OCI-LY1 (cell line): ENCODE measurements at regions not wholly inside any gene's neighbourhood (a gene's known extent, or its start where the extent isn't known, plus 50 kb on each side); places are given as distances from the start of the nearest gene placed in this dataset.
A peak's percentile ranks its signal among the peaks of the same experiment; 100 is the strongest.

Experiments
- H2AFZ ChIP-seq: fragments of 200-600 bp; sonication (generic), shearing (Covaris generic); 2 replicates; pipeline ENCODE4 v1.6.0; 2014; ENCODE audit warnings: antibody characterized with exemption, mild to moderate bottlenecking, low read length
- H3F3A ChIP-seq: fragments of 200-600 bp; sonication (generic), shearing (Covaris generic); 2 replicates; pipeline ENCODE4 v1.6.0; 2014; ENCODE audit warnings: mild to moderate bottlenecking, antibody characterized with exemption, low read length, moderate library complexity; ENCODE audit not compliant: insufficient read depth
- H3K27ac ChIP-seq: fragments of 200-600 bp; sonication (generic); 2 replicates; pipeline ENCODE4 v1.5.1; 2014; ENCODE audit warnings: low read length, mixed run types, mild to moderate bottlenecking, low read depth; ENCODE audit not compliant: poor library complexity, severe bottlenecking
- H3K27me3 ChIP-seq: fragments of 200-600 bp; sonication (generic); 2 replicates; pipeline ENCODE4 v1.6.0; 2014; ENCODE audit warnings: antibody characterized with exemption, mild to moderate bottlenecking, low read length, moderate library complexity; ENCODE audit not compliant: insufficient read depth
- H3K36me3 ChIP-seq: fragments of 200-600 bp; sonication (generic); 2 replicates; pipeline ENCODE4 v1.6.1; 2014; ENCODE audit warnings: mild to moderate bottlenecking, antibody characterized with exemption, low read length, moderate library complexity, mixed read lengths; ENCODE audit not compliant: insufficient read depth
- H3K4me1 ChIP-seq: fragments of 200-600 bp; sonication (generic); 2 replicates; pipeline ENCODE4 v1.5.1; 2014; ENCODE audit warnings: mild to moderate bottlenecking, low read length, moderate library complexity; ENCODE audit not compliant: insufficient read depth, severe bottlenecking
- H3K4me2 ChIP-seq: fragments of 200-600 bp; sonication (generic), shearing (Covaris generic); 2 replicates; pipeline ENCODE4 v1.6.1; 2014; ENCODE audit warnings: low read length
- H3K4me3 ChIP-seq: fragments of 200-600 bp; sonication (generic); 2 replicates; pipeline ENCODE4 v1.5.1; 2014; ENCODE audit warnings: low read length, low read depth, mild to moderate bottlenecking, mixed read lengths; ENCODE audit not compliant: poor library complexity, severe bottlenecking
- H3K79me2 ChIP-seq: fragments of 200-600 bp; shearing (Covaris generic); 2 replicates; pipeline ENCODE4 v1.6.1; 2016; ENCODE audit warnings: mixed run types, low read length, mixed read lengths; ENCODE audit not compliant: insufficient read depth
- H3K9ac ChIP-seq: fragments of 200-600 bp; sonication (generic), shearing (Covaris generic); 2 replicates; pipeline ENCODE4 v1.6.1; 2014; ENCODE audit warnings: mild to moderate bottlenecking, low read length, mixed read lengths
- H3K9me2 ChIP-seq: fragments of 200-600 bp; sonication (generic), shearing (Covaris generic); 2 replicates; pipeline ENCODE4 v1.6.1; 2014; ENCODE audit warnings: low read depth, mild to moderate bottlenecking, low read length, mixed read lengths
- H3K9me3 ChIP-seq: fragments of 200-600 bp; shearing (Covaris generic); 2 replicates; pipeline ENCODE4 v1.6.1; 2014; ENCODE audit warnings: low read length, mixed read lengths
- H4K20me1 ChIP-seq: fragments of 200-600 bp; sonication (generic), shearing (Covaris generic); 2 replicates; pipeline ENCODE4 v1.6.0; 2016; ENCODE audit warnings: mild to moderate bottlenecking, low read length; ENCODE audit not compliant: insufficient read depth
- EZH2 ChIP-seq: fragments of 200-600 bp; sonication (generic), shearing (Covaris generic); IDR thresholded peaks from 2 replicates; pipeline ENCODE4 v1.8.0; 2017; ENCODE audit warnings: borderline replicate concordance, mixed run types, mild to moderate bottlenecking, antibody characterized with exemption, low read length, moderate library complexity, mixed read lengths
- TF ChIP-seq, protein P1 (sequence below): fragments of 200-600 bp; sonication (generic), shearing (Covaris generic); IDR thresholded peaks from 2 replicates; pipeline ENCODE4 v1.5.1; 2017; ENCODE audit warnings: mild to moderate bottlenecking, antibody characterized with exemption, low read length, moderate library complexity, mixed read lengths

DNA sequence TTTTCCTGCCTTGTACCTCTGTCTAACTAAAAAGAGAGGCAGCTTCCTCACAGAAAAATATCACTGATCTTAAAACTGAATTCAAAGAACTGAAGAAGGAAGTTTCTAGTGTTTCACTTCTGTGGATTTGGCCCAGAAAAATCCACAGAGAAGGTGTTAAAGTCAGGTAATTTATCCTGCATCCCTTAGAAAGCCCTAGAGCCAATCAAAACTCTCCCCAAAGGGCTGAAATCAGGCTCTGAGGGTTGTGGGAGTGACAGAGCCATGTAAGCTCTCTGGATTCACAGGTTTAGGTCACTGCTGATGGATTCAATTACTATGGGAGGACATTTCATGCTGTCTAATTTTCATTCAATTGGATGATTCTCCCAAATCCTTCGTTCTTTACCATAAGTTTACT lies 152.3 kb downstream of the OR2B2 start:
- Histone ChIP-seq H3K9me2 (no peaks in the 10 kb centered on the region), H2AFZ (no peak overlapping the region), H3K4me1 (peaks cover 20% of the 10 kb centered on the region), H3K9ac (no peak overlapping the region), H3K4me3 (no peak overlapping the region), H3K9me3 (no peaks in the 10 kb centered on the region), H3K79me2 (no peaks in the 10 kb centered on the region), H3K36me3 (no peaks in the 10 kb centered on the region), H3K27me3 (peaks cover 6% of the 10 kb centered on the region; the same call in 1 of the 2 replicates), H3K4me2 (no peak overlapping the region), H3K27ac (no peak overlapping the region), H3F3A (no peaks in the 10 kb centered on the region), H4K20me1 (no peaks in the 10 kb centered on the region)
- TF ChIP-seq EZH2 = no peak

DNA sequence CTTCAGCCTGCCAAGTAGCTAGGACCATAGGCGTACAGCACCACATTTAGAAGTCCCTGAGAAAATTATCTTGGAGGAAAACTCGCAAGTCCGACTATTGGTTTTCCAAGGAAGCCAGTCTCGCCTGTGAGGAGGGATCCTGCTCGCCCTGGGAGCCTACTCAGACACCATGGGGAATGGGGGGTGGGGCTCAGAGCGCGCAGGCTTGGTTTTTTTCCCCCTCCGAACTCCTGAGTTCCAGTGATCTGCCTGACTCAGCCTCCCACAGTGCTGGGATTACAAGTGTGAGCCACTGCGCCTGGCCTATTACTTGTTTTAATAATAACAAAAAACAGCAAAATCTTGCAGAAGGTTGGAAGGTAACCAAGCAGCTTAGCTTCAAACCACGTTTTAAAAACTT lies 153.7 kb downstream of the OR2B2 start:
- Histone ChIP-seq H2AFZ (no peak overlapping the region), H3K4me3 (no peak overlapping the region), H3K27me3 (peaks cover 6% of the 10 kb centered on the region; the same call in 1 of the 2 replicates), H3K36me3 (no peaks in the 10 kb centered on the region), H3K4me1 (peaks cover 30% of the 10 kb centered on the region), H3K27ac (no peak overlapping the region), H3K79me2 (no peaks in the 10 kb centered on the region), H3K9me3 (no peaks in the 10 kb centered on the region), H3K9me2 (no peaks in the 10 kb centered on the region), H3K9ac (no peak overlapping the region), H3K4me2 (no peak overlapping the region), H4K20me1 (no peaks in the 10 kb centered on the region), H3F3A (no peaks in the 10 kb centered on the region; the same call in 1 of the 2 replicates)
- TF ChIP-seq EZH2 = no peak
- TF ChIP-seq, protein P1, sequence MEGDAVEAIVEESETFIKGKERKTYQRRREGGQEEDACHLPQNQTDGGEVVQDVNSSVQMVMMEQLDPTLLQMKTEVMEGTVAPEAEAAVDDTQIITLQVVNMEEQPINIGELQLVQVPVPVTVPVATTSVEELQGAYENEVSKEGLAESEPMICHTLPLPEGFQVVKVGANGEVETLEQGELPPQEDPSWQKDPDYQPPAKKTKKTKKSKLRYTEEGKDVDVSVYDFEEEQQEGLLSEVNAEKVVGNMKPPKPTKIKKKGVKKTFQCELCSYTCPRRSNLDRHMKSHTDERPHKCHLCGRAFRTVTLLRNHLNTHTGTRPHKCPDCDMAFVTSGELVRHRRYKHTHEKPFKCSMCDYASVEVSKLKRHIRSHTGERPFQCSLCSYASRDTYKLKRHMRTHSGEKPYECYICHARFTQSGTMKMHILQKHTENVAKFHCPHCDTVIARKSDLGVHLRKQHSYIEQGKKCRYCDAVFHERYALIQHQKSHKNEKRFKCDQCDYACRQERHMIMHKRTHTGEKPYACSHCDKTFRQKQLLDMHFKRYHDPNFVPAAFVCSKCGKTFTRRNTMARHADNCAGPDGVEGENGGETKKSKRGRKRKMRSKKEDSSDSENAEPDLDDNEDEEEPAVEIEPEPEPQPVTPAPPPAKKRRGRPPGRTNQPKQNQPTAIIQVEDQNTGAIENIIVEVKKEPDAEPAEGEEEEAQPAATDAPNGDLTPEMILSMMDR = no peak

DNA sequence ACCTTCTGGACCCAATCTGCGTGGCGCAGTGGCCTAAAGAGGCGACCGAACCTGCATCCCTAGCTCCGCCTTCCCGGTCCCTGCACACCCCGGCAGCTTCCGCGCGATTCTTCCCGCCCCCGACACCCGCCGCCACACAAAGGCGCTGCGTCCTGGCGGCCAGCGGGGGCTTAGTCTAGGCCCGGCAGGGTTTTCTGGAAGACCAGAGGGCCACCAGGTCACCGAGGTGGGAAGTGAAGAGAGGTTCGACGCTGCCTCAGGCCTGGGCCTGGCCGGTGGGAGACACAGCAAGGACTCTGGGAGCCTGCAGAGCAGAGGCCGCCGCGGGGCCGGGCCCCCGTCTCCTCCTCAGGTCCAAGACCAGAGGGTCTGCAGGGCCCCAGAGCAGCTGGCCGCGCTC lies 154.9 kb downstream of the OR2B2 start:
- Histone ChIP-seq H2AFZ (no peak overlapping the region), H3K36me3 (no peaks in the 10 kb centered on the region), H3K9me2 (no peaks in the 10 kb centered on the region), H3K9me3 (no peaks in the 10 kb centered on the region), H3K4me2 (peak overlapping the region; percentile 60), H3K27ac (no peak overlapping the region), H3K4me1 (peaks cover 30% of the 10 kb centered on the region), H3F3A (no peaks in the 10 kb centered on the region; the same call in 1 of the 2 replicates), H4K20me1 (no peaks in the 10 kb centered on the region), H3K9ac (peak overlapping the region; percentile 17; the same call in 1 of the 2 replicates), H3K27me3 (peaks cover 6% of the 10 kb centered on the region; the same call in 1 of the 2 replicates), H3K4me3 (peak overlapping the region; percentile 50), H3K79me2 (no peaks in the 10 kb centered on the region)
- no peak for TF ChIP-seq EZH2
- TF ChIP-seq, protein P1 = no peak

DNA sequence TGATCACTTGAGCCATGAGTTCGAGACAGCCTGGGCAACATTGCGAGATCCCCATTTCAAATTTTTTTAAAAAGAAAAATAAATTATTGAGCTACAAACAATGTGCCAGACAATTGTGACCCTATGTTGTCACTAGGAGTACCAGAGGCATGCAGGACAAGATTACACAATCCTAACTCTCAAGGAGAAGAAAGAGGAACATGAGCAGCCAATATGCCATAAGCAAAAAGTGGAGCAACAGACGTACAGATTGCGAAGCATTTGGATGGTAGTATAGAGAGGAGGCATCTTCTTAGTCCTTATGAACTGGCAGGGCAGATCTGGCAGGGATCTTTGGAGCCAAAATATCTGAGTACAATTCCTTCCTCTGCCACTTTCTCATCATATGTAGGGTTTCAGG lies 156.4 kb downstream of the OR2B2 start:
- no peak overlapping the region for H3K4me3 ChIP-seq
- H3K9me3 ChIP-seq = no peaks in the 10 kb centered on the region
- no peak overlapping the region for H3K4me2 ChIP-seq
- no peak overlapping the region for H2AFZ ChIP-seq
- H3K27me3 ChIP-seq = peaks cover 6% of the 10 kb centered on the region; the same call in 1 of the 2 replicates
- peaks cover 19% of the 10 kb centered on the region for H3K4me1 ChIP-seq
- no peak overlapping the region for H3K9ac ChIP-seq
- H3K27ac ChIP-seq = no peak overlapping the region
- H3K79me2 ChIP-seq = no peaks in the 10 kb centered on the region
- H3K36me3 ChIP-seq = no peaks in the 10 kb centered on the region
- no peak for TF ChIP-seq EZH2
- TF ChIP-seq, protein P1 = no peak
- H3K9me2 ChIP-seq = no peaks in the 10 kb centered on the region
- no peaks in the 10 kb centered on the region for H4K20me1 ChIP-seq
- H3F3A ChIP-seq = no peaks in the 10 kb centered on the region; the same call in 1 of the 2 replicates
